Esophagus muscularis mucosa (tissue), 4 donors: ENCODE measurements at regions not wholly inside any gene's neighbourhood (a gene's known extent, or its start where the extent isn't known, plus 50 kb on each side); places are given as distances from the start of the nearest gene placed in this dataset.

Experiments
- EP300 ChIP-seq: sonication (generic); formaldehyde crosslinking; IDR thresholded peaks from one replicate; pipeline ENCODE4 v1.6.1; 2017; ENCODE audit warnings: antibody characterized with exemption
- POLR2AphosphoS5 ChIP-seq, 2 donors: sonication (generic); formaldehyde crosslinking; IDR thresholded peaks; one replicate each; pipeline ENCODE4 v1.6.1; 2017; ENCODE audit warnings: antibody characterized with exemption in 2 of 2
- TF ChIP-seq, protein P1 (sequence below), 3 experiments: fragments of 200-600 bp in 2 of 3; fragments of 450-650 bp in 1 of 3; sonication (generic) in 2 of 3; IDR thresholded peaks; one replicate each; pipeline ENCODE4 v1.5.1; 2017 to 2019; ENCODE audit warnings: antibody characterized with exemption in 3 of 3, mild to moderate bottlenecking in 2 of 3, moderate library complexity in 1 of 3

GRCh38 chr2:145138626-145139025 lies 618.7 kb upstream of the ZEB2 start:
- TF ChIP-seq, protein P1, sequence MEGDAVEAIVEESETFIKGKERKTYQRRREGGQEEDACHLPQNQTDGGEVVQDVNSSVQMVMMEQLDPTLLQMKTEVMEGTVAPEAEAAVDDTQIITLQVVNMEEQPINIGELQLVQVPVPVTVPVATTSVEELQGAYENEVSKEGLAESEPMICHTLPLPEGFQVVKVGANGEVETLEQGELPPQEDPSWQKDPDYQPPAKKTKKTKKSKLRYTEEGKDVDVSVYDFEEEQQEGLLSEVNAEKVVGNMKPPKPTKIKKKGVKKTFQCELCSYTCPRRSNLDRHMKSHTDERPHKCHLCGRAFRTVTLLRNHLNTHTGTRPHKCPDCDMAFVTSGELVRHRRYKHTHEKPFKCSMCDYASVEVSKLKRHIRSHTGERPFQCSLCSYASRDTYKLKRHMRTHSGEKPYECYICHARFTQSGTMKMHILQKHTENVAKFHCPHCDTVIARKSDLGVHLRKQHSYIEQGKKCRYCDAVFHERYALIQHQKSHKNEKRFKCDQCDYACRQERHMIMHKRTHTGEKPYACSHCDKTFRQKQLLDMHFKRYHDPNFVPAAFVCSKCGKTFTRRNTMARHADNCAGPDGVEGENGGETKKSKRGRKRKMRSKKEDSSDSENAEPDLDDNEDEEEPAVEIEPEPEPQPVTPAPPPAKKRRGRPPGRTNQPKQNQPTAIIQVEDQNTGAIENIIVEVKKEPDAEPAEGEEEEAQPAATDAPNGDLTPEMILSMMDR (IDR thresholded peaks at IDR 0.05) = no peak
- TF ChIP-seq EP300 = no peak
- no peak for TF ChIP-seq POLR2AphosphoS5 (IDR thresholded peaks at IDR 0.05)
